Astrocyte of the spinal cord (primary cell): ENCODE measurements at regions not wholly inside any gene's neighbourhood (a gene's known extent, or its start where the extent isn't known, plus 50 kb on each side); places are given as distances from the start of the nearest gene placed in this dataset.

ENCODE experiments used
- DNase-seq: peaks from one replicate; pipeline ENCODE4 v3.0.0; 2011; ENCODE audit warnings: low read depth, low spot score
- H3K4me3 ChIP-seq: 2 replicates; pipeline ENCODE4 v1.5.1; 2011; ENCODE audit warnings: low read depth, mild to moderate bottlenecking, low read length, moderate library complexity
- CTCF ChIP-seq: IDR thresholded peaks from 2 replicates; pipeline ENCODE4 v1.5.1; 2012; ENCODE audit warnings: low read depth, mild to moderate bottlenecking, low read length, inconsistent platforms
- in situ Hi-C: cut with HindIII; loops from 2 replicates; pipeline ENCODE4 v1.10.0; 2017; ENCODE audit warnings: low sequenced_read_pairs

GRCh38 chr17:14468858-14469257 is 168.0 kb downstream of the HS3ST3B1 start:
- DNase-seq, result no peak
- in situ Hi-C loops, result no loop called here
- no peak overlapping the region for H3K4me3 ChIP-seq
- TF ChIP-seq CTCF, result no peak

- H3K4me3 ChIP-seq, result no peak overlapping the region
- no peak for DNase-seq
- in situ Hi-C loops, result no loop called here
- TF ChIP-seq CTCF, result no peak
Measured at GRCh38 chr17:14461227-14461548, 160.3 kb downstream of the HS3ST3B1 start.

GRCh38 chr17:14460516-14461226 is 159.8 kb downstream of the HS3ST3B1 start:
- TF ChIP-seq CTCF, result no peak
- in situ Hi-C loops, result no loop called here
- no peak for DNase-seq
- H3K4me3 ChIP-seq, result no peak overlapping the region

GRCh38 chr17:14459955-14460354 is 159.1 kb downstream of the HS3ST3B1 start:
- H3K4me3 ChIP-seq, result no peak overlapping the region
- DNase-seq, result no peak
- no peak for TF ChIP-seq CTCF
- in situ Hi-C loops, result no loop called here

- no peak overlapping the region for H3K4me3 ChIP-seq
- no peak for TF ChIP-seq CTCF
- DNase-seq, result no peak
- in situ Hi-C loops, result no loop called here
Measured at GRCh38 chr17:14458724-14459123, 157.8 kb downstream of the HS3ST3B1 start.

GRCh38 chr17:14454746-14455145 is 153.9 kb downstream of the HS3ST3B1 start:
- in situ Hi-C loops, result no loop called here
- TF ChIP-seq CTCF, result no peak
- DNase-seq, result no peak
- no peak overlapping the region for H3K4me3 ChIP-seq
